A673 (cell line): ENCODE measurements at regions not wholly inside any gene's neighbourhood (a gene's known extent, or its start where the extent isn't known, plus 50 kb on each side); places are given as distances from the start of the nearest gene placed in this dataset.

Source experiments
- EZH2 ChIP-seq: fragments of 200-600 bp; sonication (generic); IDR thresholded peaks from 2 replicates; pipeline ENCODE4 v1.6.1; 2017; ENCODE audit warnings: borderline replicate concordance, low read depth, mild to moderate bottlenecking, mixed read lengths, antibody characterized with exemption, low read length; ENCODE audit not compliant: poor library complexity, severe bottlenecking
- TF ChIP-seq, protein P1 (sequence below): fragments of 300-800, 200-600 bp; sonication (generic); conservative IDR thresholded peaks from 2 replicates; pipeline ENCODE4 v1.5.1; 2017; ENCODE audit warnings: low read depth, mild to moderate bottlenecking, antibody characterized with exemption, low read length, moderate library complexity, mixed read lengths

DNA sequence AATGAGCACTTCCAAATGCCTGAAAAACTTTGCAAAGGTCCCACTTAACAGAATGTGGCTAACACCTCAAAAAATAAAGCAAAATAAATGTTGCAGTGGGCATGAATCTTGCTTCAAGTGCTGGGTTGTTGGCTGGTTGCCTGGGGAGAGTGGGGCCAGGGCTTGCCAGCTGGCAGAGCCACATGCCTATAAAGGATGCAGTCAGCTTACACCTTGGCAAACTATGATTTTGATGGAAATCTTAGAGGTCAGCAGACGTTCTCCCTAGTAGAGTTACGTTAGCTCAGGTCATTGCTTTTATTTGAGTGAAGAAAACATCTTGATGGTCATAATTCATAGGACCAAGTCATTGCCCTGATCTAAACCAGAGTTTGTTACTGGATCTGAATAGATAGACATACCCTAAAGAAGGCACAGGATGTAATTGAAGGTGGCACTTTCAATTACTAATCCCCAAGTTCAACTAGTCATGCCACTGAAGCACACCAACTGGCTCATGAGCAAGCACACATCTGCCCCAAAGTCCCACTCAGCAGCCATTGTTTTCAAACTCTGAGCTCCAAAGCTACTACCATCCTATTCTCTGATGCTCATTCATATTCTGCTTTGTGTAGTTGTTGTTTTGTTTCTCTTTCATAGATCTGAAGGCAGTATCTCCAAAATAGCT, 51.2 kb upstream of the ZSWIM6 start:
- TF ChIP-seq, protein P1, sequence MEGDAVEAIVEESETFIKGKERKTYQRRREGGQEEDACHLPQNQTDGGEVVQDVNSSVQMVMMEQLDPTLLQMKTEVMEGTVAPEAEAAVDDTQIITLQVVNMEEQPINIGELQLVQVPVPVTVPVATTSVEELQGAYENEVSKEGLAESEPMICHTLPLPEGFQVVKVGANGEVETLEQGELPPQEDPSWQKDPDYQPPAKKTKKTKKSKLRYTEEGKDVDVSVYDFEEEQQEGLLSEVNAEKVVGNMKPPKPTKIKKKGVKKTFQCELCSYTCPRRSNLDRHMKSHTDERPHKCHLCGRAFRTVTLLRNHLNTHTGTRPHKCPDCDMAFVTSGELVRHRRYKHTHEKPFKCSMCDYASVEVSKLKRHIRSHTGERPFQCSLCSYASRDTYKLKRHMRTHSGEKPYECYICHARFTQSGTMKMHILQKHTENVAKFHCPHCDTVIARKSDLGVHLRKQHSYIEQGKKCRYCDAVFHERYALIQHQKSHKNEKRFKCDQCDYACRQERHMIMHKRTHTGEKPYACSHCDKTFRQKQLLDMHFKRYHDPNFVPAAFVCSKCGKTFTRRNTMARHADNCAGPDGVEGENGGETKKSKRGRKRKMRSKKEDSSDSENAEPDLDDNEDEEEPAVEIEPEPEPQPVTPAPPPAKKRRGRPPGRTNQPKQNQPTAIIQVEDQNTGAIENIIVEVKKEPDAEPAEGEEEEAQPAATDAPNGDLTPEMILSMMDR: no peak
- no peak for TF ChIP-seq EZH2
